ENCODE measurements at regions not wholly inside any gene's neighbourhood (a gene's known extent, or its start where the extent isn't known, plus 50 kb on each side); places are given as distances from the start of the nearest gene placed in this dataset.

GRCh38 chr18:40048886-40049650, 1906.0 kb upstream of the PIK3C3 start:
- no peaks in the 10 kb centered on the region for H3K4me1 ChIP-seq (ENCODE audit: control insufficient read depth, insufficient read depth, low read length)
- Mint-ChIP-seq H3K9me3 (no peaks in the 10 kb centered on the region), H3K4me1 (peaks cover 12% of the 10 kb centered on the region), H3K4me3 (no peak overlapping the region), H3K27me3 (ENCODE audit: insufficient read depth) (peaks cover 22% of the 10 kb centered on the region), H3K27ac (no peak overlapping the region), H3K36me3 (ENCODE audit: low read depth) (no peaks in the 10 kb centered on the region)
- no peaks in the 10 kb centered on the region for H3K9me3 ChIP-seq (ENCODE audit: control insufficient read depth, low read length)
- no peak overlapping the region for H3K9ac ChIP-seq (ENCODE audit: extremely low read depth, low read length, poor library complexity, severe bottlenecking)
- H3K27ac ChIP-seq (ENCODE audit: low read depth, low read length), result no peak overlapping the region
- peaks cover 29% of the 10 kb centered on the region for H3K27me3 ChIP-seq (ENCODE audit: control insufficient read depth, insufficient read depth, low read length, poor library complexity, severe bottlenecking)
- no peak for DNase-seq
- no peaks in the 10 kb centered on the region for H3K36me3 ChIP-seq (ENCODE audit: control insufficient read depth, insufficient read depth, low read length)
- WGBS, 2 experiments (ENCODE audit: insufficient coverage in 1 of 2, insufficient read length in 1 of 2), result 92 to 98% methylated on average over 6 to 15 of the region's 17 CpGs
- H3K4me3 ChIP-seq (ENCODE audit: low read length), result no peak overlapping the region
- TF ChIP-seq, protein P1, sequence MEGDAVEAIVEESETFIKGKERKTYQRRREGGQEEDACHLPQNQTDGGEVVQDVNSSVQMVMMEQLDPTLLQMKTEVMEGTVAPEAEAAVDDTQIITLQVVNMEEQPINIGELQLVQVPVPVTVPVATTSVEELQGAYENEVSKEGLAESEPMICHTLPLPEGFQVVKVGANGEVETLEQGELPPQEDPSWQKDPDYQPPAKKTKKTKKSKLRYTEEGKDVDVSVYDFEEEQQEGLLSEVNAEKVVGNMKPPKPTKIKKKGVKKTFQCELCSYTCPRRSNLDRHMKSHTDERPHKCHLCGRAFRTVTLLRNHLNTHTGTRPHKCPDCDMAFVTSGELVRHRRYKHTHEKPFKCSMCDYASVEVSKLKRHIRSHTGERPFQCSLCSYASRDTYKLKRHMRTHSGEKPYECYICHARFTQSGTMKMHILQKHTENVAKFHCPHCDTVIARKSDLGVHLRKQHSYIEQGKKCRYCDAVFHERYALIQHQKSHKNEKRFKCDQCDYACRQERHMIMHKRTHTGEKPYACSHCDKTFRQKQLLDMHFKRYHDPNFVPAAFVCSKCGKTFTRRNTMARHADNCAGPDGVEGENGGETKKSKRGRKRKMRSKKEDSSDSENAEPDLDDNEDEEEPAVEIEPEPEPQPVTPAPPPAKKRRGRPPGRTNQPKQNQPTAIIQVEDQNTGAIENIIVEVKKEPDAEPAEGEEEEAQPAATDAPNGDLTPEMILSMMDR (conservative IDR thresholded peaks at IDR 0.05), result no peak

DNA sequence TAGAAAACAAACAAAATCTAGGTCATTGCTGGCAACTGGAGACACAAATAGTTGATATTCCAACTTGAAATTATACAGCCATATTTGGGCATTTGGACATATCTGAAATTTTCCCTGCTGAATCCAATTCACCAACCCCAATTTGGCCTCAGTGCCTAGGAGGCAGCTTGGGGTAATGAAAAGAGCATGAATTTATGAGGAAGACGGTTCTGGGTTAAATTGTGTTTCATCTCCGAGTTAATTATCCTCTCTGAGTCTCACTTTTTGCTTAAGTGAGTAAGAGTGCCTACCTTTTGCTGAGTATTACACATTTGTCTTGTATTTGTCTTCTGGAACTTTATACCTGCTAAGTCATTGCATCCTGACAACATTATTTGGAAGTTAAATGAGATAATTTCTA, 1906.8 kb upstream of the PIK3C3 start:
- Mint-ChIP-seq H3K9me3 (no peaks in the 10 kb centered on the region), H3K4me3 (no peak overlapping the region), H3K4me1 (peaks cover 12% of the 10 kb centered on the region), H3K27ac (no peak overlapping the region), H3K27me3 (ENCODE audit: insufficient read depth) (peaks cover 29% of the 10 kb centered on the region), H3K36me3 (ENCODE audit: low read depth) (no peaks in the 10 kb centered on the region)
- Histone ChIP-seq H3K4me1 (ENCODE audit: control insufficient read depth, insufficient read depth, low read length) (no peaks in the 10 kb centered on the region), H3K27ac (ENCODE audit: low read depth, low read length) (no peak overlapping the region), H3K9me3 (ENCODE audit: control insufficient read depth, low read length) (no peaks in the 10 kb centered on the region), H3K4me3 (ENCODE audit: low read length) (no peak overlapping the region), H3K36me3 (ENCODE audit: control insufficient read depth, insufficient read depth, low read length) (no peaks in the 10 kb centered on the region), H3K27me3 (ENCODE audit: control insufficient read depth, insufficient read depth, low read length, poor library complexity, severe bottlenecking) (peaks cover 37% of the 10 kb centered on the region), H3K9ac (ENCODE audit: extremely low read depth, low read length, poor library complexity, severe bottlenecking) (no peak overlapping the region)
- WGBS, 2 experiments (ENCODE audit: insufficient coverage in 1 of 2, insufficient read length in 1 of 2), result 100% methylated on average over 2 of the region's 2 CpGs; no CpG with 5 or more reads in 1 of the 2 experiments
- no peak for DNase-seq
- TF ChIP-seq, protein P1 (conservative IDR thresholded peaks at IDR 0.05), result no peak

- Mint-ChIP-seq H3K4me1 (peaks cover 17% of the 10 kb centered on the region), H3K36me3 (ENCODE audit: low read depth) (no peaks in the 10 kb centered on the region), H3K27ac (no peak overlapping the region), H3K4me3 (no peak overlapping the region), H3K9me3 (no peaks in the 10 kb centered on the region), H3K27me3 (ENCODE audit: insufficient read depth) (peaks cover 40% of the 10 kb centered on the region)
- no peaks in the 10 kb centered on the region for H3K36me3 ChIP-seq (ENCODE audit: control insufficient read depth, insufficient read depth, low read length)
- 79 to 86% methylated on average over 2 to 3 of the region's 3 CpGs for WGBS, 2 experiments (ENCODE audit: insufficient coverage in 1 of 2, insufficient read length in 1 of 2)
- H3K27ac ChIP-seq (ENCODE audit: low read depth, low read length), result no peak overlapping the region
- no peaks in the 10 kb centered on the region for H3K4me1 ChIP-seq (ENCODE audit: control insufficient read depth, insufficient read depth, low read length)
- H3K4me3 ChIP-seq (ENCODE audit: low read length), result no peak overlapping the region
- peaks cover 54% of the 10 kb centered on the region for H3K27me3 ChIP-seq (ENCODE audit: control insufficient read depth, insufficient read depth, low read length, poor library complexity, severe bottlenecking)
- no peak overlapping the region for H3K9ac ChIP-seq (ENCODE audit: extremely low read depth, low read length, poor library complexity, severe bottlenecking)
- TF ChIP-seq, protein P1 (conservative IDR thresholded peaks at IDR 0.05), result no peak
- DNase-seq, result no peak
- no peaks in the 10 kb centered on the region for H3K9me3 ChIP-seq (ENCODE audit: control insufficient read depth, low read length)
Measured at GRCh38 chr18:40046596-40046995, 1908.4 kb upstream of the PIK3C3 start.

Measured in endodermal cell (in vitro differentiated cells).